Fibroblast of lung (primary cell): ENCODE measurements at regions not wholly inside any gene's neighbourhood (a gene's known extent, or its start where the extent isn't known, plus 50 kb on each side); places are given as distances from the start of the nearest gene placed in this dataset.
"Not testable (repeated sequence)": the region's sequence is repeated elsewhere in the genome, so short reads cannot be mapped to it uniquely, and the experiment has no call there.

Experiments
- EZH2 ChIP-seq: IDR thresholded peaks from 2 replicates; pipeline ENCODE4 v1.5.1; 2012; ENCODE audit warnings: low read length, control low read depth, mild to moderate bottlenecking; ENCODE audit errors: missing control alignments
- TF ChIP-seq, protein P1 (sequence below), 2 donors: IDR thresholded peaks in 1 of 2; conservative IDR thresholded peaks in 1 of 2; 1 replicate in 1 of 2; 2 replicates in 1 of 2; pipeline ENCODE4 v1.5.1; 2011 to 2012; ENCODE audit warnings: low read length in 2 of 2, control low read depth in 1 of 2, inconsistent platforms in 1 of 2, low read depth in 1 of 2, mild to moderate bottlenecking in 1 of 2

DNA sequence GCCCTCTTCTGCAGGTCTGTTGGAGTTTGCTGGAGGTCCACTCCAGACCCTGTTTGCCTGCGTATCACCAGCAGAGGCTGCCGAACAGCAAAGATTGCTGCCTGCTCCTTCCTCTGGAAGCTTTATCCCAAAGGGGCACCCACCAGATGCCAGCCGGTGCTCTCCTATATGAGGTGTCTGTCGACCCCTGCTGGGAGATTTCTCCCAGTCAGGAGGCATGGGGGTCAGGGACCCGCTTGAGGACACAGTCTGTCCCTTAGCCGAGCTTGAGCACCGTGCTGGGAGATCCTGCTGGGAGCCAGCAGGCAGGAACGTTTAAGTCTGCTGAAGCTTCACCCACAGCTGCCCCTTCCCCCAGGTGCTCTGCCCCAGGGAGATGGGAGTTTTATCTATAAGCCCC lies 402.7 kb downstream of the USP25 start:
- TF ChIP-seq, protein P1, sequence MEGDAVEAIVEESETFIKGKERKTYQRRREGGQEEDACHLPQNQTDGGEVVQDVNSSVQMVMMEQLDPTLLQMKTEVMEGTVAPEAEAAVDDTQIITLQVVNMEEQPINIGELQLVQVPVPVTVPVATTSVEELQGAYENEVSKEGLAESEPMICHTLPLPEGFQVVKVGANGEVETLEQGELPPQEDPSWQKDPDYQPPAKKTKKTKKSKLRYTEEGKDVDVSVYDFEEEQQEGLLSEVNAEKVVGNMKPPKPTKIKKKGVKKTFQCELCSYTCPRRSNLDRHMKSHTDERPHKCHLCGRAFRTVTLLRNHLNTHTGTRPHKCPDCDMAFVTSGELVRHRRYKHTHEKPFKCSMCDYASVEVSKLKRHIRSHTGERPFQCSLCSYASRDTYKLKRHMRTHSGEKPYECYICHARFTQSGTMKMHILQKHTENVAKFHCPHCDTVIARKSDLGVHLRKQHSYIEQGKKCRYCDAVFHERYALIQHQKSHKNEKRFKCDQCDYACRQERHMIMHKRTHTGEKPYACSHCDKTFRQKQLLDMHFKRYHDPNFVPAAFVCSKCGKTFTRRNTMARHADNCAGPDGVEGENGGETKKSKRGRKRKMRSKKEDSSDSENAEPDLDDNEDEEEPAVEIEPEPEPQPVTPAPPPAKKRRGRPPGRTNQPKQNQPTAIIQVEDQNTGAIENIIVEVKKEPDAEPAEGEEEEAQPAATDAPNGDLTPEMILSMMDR (conservative IDR thresholded peaks at IDR 0.05 in 1 of 2, IDR thresholded peaks at IDR 0.05 in 1 of 2; ENCODE audit: low read depth in 1 of 2, low read length in 2 of 2), result not testable (repeated sequence)
- not testable (repeated sequence) for TF ChIP-seq EZH2
